Lower leg skin (tissue), 3 donors: ENCODE measurements at regions not wholly inside any gene's neighbourhood (a gene's known extent, or its start where the extent isn't known, plus 50 kb on each side); places are given as distances from the start of the nearest gene placed in this dataset.

ENCODE experiments used
- POLR2A ChIP-seq, 2 donors: fragments of 450-650 bp; IDR thresholded peaks; one replicate each; pipeline ENCODE4 v1.6.1; 2016 to 2017; ENCODE audit warnings: antibody characterized with exemption in 2 of 2, mild to moderate bottlenecking in 1 of 2, moderate library complexity in 1 of 2
- TF ChIP-seq, protein P1 (sequence below), 3 donors: fragments of 450-650 bp; IDR thresholded peaks; one replicate each; pipeline ENCODE4 v1.5.1; 2016; ENCODE audit warnings: antibody characterized with exemption in 3 of 3, mild to moderate bottlenecking in 3 of 3, moderate library complexity in 2 of 3

DNA sequence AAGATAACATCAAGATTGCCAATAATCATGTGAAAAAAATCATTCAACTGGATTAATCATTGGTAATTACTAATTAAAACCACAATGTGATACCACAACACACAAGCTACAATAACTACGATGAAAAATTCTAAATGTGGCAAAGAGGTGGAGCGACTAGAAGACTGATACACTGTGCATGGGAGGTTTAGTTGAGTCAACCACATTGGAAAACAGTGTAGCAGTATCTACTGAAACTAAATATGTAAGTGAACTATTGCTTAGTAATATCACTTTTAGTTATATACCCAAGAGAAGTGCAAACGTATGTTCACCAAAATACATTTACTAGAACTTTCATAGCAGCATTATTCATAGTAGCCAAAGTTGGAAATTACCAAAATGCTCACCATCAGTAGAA lies 359.9 kb downstream of the ETS1 start:
- TF ChIP-seq, protein P1, sequence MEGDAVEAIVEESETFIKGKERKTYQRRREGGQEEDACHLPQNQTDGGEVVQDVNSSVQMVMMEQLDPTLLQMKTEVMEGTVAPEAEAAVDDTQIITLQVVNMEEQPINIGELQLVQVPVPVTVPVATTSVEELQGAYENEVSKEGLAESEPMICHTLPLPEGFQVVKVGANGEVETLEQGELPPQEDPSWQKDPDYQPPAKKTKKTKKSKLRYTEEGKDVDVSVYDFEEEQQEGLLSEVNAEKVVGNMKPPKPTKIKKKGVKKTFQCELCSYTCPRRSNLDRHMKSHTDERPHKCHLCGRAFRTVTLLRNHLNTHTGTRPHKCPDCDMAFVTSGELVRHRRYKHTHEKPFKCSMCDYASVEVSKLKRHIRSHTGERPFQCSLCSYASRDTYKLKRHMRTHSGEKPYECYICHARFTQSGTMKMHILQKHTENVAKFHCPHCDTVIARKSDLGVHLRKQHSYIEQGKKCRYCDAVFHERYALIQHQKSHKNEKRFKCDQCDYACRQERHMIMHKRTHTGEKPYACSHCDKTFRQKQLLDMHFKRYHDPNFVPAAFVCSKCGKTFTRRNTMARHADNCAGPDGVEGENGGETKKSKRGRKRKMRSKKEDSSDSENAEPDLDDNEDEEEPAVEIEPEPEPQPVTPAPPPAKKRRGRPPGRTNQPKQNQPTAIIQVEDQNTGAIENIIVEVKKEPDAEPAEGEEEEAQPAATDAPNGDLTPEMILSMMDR (IDR thresholded peaks at IDR 0.05), result no peak
- no peak for TF ChIP-seq POLR2A (IDR thresholded peaks at IDR 0.05)
